IPS-18c (cell line): ENCODE measurements at regions not wholly inside any gene's neighbourhood (a gene's known extent, or its start where the extent isn't known, plus 50 kb on each side); places are given as distances from the start of the nearest gene placed in this dataset.
A peak's percentile ranks its signal among the peaks of the same experiment; 100 is the strongest.

Source experiments
- H3K4me3 ChIP-seq: 2 replicates; pipeline ENCODE4 v1.7.0; 2013; ENCODE audit warnings: low read depth, mild to moderate bottlenecking, low read length, moderate library complexity; ENCODE audit not compliant: insufficient read depth
- H3K9me3 ChIP-seq: one replicate; pipeline ENCODE4 v1.6.1; 2013; ENCODE audit warnings: mild to moderate bottlenecking, low read length, moderate library complexity; ENCODE audit not compliant: control insufficient read depth, insufficient read depth

DNA sequence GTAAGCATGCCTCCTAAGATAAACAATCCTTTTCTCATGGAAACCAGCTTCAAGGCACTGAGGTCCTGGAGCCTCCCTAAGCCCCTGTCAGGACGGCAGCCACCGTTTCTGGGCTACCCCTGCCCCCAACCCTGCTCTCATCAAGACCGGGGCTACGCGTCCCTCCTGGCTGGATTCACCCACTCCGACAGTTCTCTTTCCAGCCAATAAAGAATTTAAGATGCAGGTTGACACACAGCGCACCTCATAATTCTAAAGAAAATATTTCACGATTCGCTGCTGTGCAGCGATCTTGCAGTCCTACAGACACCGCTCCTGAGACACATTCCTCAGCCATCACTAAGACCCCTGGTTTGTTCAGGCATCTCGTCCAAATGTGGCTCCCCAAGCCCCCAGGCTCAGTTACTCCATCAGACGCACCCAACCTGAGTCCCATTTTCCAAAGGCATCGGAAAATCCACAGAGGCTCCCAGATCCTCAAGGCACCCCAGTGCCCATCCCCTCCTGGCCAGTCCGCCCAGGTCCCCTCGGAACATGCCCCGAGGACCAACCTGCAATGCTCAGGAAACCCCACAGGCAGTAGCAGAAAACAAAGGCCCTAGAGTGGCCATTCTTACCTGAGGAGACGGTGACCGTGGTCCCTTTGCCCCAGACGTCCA, 336.3 kb downstream of the TMEM121 start:
- Histone ChIP-seq H3K9me3 (peaks cover 58% of the 10 kb centered on the region), H3K4me3 (no peak overlapping the region)

- peaks cover 57% of the 10 kb centered on the region for H3K9me3 ChIP-seq
- no peak overlapping the region for H3K4me3 ChIP-seq
These were observed 337.1 kb downstream of the TMEM121 start for GRCh38 chr14:105863296-105864108.

DNA sequence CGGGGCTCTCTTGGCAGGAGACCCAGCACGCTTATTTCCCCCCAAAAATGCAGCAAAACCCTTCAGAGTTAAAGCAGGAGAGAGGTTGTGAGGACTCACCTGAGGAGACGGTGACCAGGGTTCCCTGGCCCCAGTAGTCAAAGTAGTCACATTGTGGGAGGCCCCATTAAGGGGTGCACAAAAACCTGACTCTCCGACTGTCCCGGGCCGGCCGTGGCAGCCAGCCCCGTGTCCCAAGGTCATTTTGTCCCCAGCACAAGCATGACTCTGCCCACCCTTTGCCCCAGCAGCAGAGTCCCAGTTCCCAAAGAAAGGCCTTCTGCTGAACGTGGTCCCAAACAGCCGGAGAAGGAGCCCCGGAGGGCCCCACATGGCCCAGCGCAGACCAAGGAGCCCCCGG, 337.7 kb downstream of the TMEM121 start:
- peaks cover 52% of the 10 kb centered on the region for H3K9me3 ChIP-seq
- no peak overlapping the region for H3K4me3 ChIP-seq

GRCh38 chr14:105864651-105865265, 338.4 kb downstream of the TMEM121 start:
- Histone ChIP-seq H3K4me3 (no peak overlapping the region), H3K9me3 (peaks cover 46% of the 10 kb centered on the region)

GRCh38 chr14:105865266-105865903, 339.0 kb downstream of the TMEM121 start:
- Histone ChIP-seq H3K4me3 (no peak overlapping the region), H3K9me3 (peaks cover 42% of the 10 kb centered on the region)

DNA sequence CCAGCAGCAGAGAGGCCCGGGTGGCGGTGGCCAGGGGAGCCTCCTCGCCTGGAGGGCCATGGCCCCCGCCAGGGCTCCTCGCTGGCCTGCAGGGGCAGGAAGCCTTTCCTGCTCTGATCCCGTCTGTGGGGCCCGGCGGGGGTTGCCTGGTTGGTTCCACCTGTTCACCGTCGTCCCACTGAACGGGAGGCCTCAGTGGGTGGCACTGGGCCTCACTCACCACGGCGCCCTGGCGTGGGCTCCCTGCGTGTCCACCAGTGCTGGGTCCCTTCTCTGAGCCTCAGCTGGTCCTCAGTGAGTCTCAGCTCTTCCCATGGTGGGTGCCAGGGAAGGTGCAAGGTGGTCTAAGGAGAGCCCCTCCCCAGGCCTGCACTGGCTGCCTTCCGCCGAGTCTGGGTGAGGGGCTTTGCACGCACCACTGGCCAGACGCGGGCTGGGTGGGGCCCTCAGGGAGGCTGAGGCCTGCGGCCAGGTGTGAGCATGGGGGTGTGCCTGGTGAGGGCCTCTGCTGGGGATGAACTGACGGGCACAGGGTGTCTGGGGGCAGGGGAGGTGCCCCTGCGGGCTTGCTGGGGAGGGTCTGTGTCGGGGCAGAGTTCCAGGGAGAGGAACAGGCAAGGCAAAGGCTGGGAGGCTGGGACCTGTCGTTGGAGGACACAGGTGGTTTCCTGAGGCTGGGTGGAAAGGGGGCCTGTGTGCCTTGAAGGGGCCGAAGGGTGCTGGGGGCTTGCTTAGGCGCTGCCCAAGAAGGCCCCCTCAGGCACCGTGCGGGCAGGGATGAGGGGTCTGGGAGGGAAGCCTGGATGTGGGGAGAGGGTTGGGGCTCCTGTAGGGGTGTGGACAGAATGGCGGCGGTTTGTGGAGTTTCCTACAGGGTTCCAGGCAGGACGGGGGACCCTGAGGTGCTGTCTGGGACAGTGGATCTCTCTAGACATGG, 339.8 kb downstream of the TMEM121 start:
- peaks cover 36% of the 10 kb centered on the region for H3K9me3 ChIP-seq
- H3K4me3 ChIP-seq: 0 out of 2 replicates have a peak overlapping the region, but pooled peaks have one; percentile 3

- H3K4me3 ChIP-seq: no peak overlapping the region
- peaks cover 34% of the 10 kb centered on the region for H3K9me3 ChIP-seq
These were observed 340.5 kb downstream of the TMEM121 start for GRCh38 chr14:105866841-105867321.

GRCh38 chr14:105867961-105868599, 341.7 kb downstream of the TMEM121 start:
- Histone ChIP-seq H3K4me3 (no peak overlapping the region), H3K9me3 (peaks cover 32% of the 10 kb centered on the region)

GRCh38 chr14:105871590-105871989, 345.2 kb downstream of the TMEM121 start:
- peaks cover 15% of the 10 kb centered on the region for H3K9me3 ChIP-seq

GRCh38 chr14:105873870-105874512, 347.6 kb downstream of the TMEM121 start:
- Histone ChIP-seq H3K4me3 (no peak overlapping the region), H3K9me3 (peaks cover 23% of the 10 kb centered on the region)

More at GRCh38 chr14:105871590-105871989, 345.2 kb downstream of the TMEM121 start:
- no peak overlapping the region for H3K4me3 ChIP-seq

GRCh38 chr14:105876158-105876557, 349.8 kb downstream of the TMEM121 start:
- H3K9me3 ChIP-seq: peaks cover 31% of the 10 kb centered on the region

GRCh38 chr14:105876829-105877228, 350.4 kb downstream of the TMEM121 start:
- Histone ChIP-seq H3K4me3 (no peak overlapping the region), H3K9me3 (peaks cover 37% of the 10 kb centered on the region)

More at GRCh38 chr14:105876158-105876557, 349.8 kb downstream of the TMEM121 start:
- no peak overlapping the region for H3K4me3 ChIP-seq

GRCh38 chr14:105877645-105878044, 351.3 kb downstream of the TMEM121 start:
- peaks cover 40% of the 10 kb centered on the region for H3K9me3 ChIP-seq

DNA sequence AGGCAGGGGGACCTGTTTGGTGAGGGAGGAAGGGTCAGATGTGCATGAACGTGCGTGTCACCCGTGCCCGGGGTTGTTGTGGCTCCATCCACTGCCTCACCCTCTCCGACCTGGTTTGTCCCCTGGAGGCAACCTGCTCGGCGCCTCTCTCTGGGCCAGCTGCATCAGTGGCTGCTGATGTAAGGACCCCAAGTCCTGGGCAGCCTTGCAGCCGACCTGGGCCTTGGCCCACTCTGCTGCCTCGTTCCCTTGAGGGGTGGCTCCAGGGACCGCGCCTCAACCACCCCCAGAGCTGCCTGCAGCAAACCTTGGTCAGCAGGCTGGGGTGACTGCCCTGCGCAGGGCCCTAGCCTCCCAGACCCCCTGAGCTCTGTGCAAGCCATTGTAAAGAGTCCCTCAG, 351.7 kb downstream of the TMEM121 start:
- peaks cover 43% of the 10 kb centered on the region for H3K9me3 ChIP-seq
- H3K4me3 ChIP-seq: no peak overlapping the region

More at GRCh38 chr14:105877645-105878044, 351.3 kb downstream of the TMEM121 start:
- H3K4me3 ChIP-seq: no peak overlapping the region

GRCh38 chr14:105878554-105878953, 352.2 kb downstream of the TMEM121 start:
- Histone ChIP-seq H3K4me3 (peak overlapping the region; percentile 15; the same call in 1 of the 2 replicates), H3K9me3 (peaks cover 48% of the 10 kb centered on the region)
